Right lobe of liver (tissue), 4 donors: ENCODE measurements at regions not wholly inside any gene's neighbourhood (a gene's known extent, or its start where the extent isn't known, plus 50 kb on each side); places are given as distances from the start of the nearest gene placed in this dataset.

ENCODE experiments used
- POLR2A ChIP-seq: fragments of 450-650 bp; IDR thresholded peaks from one replicate; pipeline ENCODE4 v1.6.1; 2017; ENCODE audit warnings: antibody characterized with exemption, mild to moderate bottlenecking
- TF ChIP-seq, protein P1 (sequence below), 4 donors: fragments of 200-600 bp in 3 of 4; fragments of 450-650 bp in 1 of 4; IDR thresholded peaks; one replicate each; pipeline versions ENCODE4 v1.5.1 to v1.8.0; 2016 to 2022; ENCODE audit warnings: antibody characterized with exemption in 4 of 4, mild to moderate bottlenecking in 2 of 4
- donor health status: DM: no; HTN: no; CAD: no.
- donor health status: DM: no; HTN: no; CAD: no.
- donor health status: DM: no; HTN: yes; CAD: no.

GRCh38 chr12:67377021-67377420, 107.9 kb downstream of the CAND1 start:
- TF ChIP-seq, protein P1, sequence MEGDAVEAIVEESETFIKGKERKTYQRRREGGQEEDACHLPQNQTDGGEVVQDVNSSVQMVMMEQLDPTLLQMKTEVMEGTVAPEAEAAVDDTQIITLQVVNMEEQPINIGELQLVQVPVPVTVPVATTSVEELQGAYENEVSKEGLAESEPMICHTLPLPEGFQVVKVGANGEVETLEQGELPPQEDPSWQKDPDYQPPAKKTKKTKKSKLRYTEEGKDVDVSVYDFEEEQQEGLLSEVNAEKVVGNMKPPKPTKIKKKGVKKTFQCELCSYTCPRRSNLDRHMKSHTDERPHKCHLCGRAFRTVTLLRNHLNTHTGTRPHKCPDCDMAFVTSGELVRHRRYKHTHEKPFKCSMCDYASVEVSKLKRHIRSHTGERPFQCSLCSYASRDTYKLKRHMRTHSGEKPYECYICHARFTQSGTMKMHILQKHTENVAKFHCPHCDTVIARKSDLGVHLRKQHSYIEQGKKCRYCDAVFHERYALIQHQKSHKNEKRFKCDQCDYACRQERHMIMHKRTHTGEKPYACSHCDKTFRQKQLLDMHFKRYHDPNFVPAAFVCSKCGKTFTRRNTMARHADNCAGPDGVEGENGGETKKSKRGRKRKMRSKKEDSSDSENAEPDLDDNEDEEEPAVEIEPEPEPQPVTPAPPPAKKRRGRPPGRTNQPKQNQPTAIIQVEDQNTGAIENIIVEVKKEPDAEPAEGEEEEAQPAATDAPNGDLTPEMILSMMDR (IDR thresholded peaks at IDR 0.05), result no peak
- TF ChIP-seq POLR2A, result no peak
